ENCODE measurements at regions not wholly inside any gene's neighbourhood (a gene's known extent, or its start where the extent isn't known, plus 50 kb on each side); places are given as distances from the start of the nearest gene placed in this dataset.

GRCh38 chr10:69747179-69747578 lies 54.5 kb upstream of the COL13A1 start:
- TF ChIP-seq CTCF (IDR thresholded peaks at IDR 0.05) (no peak), POLR2A (IDR thresholded peaks at IDR 0.05) (no peak)

Data from lower leg skin (tissue), 3 donors.